Suprapubic skin (tissue), 4 donors: ENCODE measurements at regions not wholly inside any gene's neighbourhood (a gene's known extent, or its start where the extent isn't known, plus 50 kb on each side); places are given as distances from the start of the nearest gene placed in this dataset.

Experiments used
- DNase-seq, 2 donors: peaks; one replicate each; pipeline ENCODE4 v3.0.0-alpha.2; 2019; ENCODE audit warnings: low spot score in 2 of 2
- H3K27ac ChIP-seq: fragments of 200-600 bp; sonication (generic); one replicate; pipeline ENCODE4 v1.5.1; 2019
- H3K27me3 ChIP-seq: fragments of 200-600 bp; sonication (generic); one replicate; pipeline ENCODE4 v1.5.1; 2019
- H3K36me3 ChIP-seq: fragments of 200-600 bp; sonication (generic); one replicate; pipeline ENCODE4 v1.5.1; 2019
- H3K4me1 ChIP-seq: fragments of 200-600 bp; sonication (generic); one replicate; pipeline ENCODE4 v1.5.1; 2019
- H3K4me3 ChIP-seq: fragments of 200-600 bp; sonication (generic); one replicate; pipeline ENCODE4 v1.5.1; 2019; ENCODE audit warnings: mild to moderate bottlenecking
- H3K9me3 ChIP-seq: fragments of 200-600 bp; sonication (generic); one replicate; pipeline ENCODE4 v1.5.1; 2019
- EP300 ChIP-seq: sonication (generic); formaldehyde crosslinking; IDR thresholded peaks from one replicate; pipeline ENCODE4 v1.6.1; 2017; ENCODE audit warnings: antibody characterized with exemption
- POLR2A ChIP-seq, 2 donors: fragments of 450-650 bp; IDR thresholded peaks; one replicate each; pipeline ENCODE4 v1.6.1; 2017; ENCODE audit warnings: antibody characterized with exemption in 2 of 2, mild to moderate bottlenecking in 2 of 2, moderate library complexity in 2 of 2
- POLR2AphosphoS5 ChIP-seq, 3 donors: sonication (generic); formaldehyde crosslinking; IDR thresholded peaks; one replicate each; pipeline ENCODE4 v1.6.1; 2017; ENCODE audit warnings: antibody characterized with exemption in 3 of 3
- WGBS: methylation state at CpG from one replicate; pipeline ENCODE4 v1.1.5; 2018; 5-methylcytosine and 5-hydroxymethylcytosine counted together
- TF ChIP-seq, protein P1 (sequence below), 2 donors: fragments of 200-600 bp in 1 of 2; fragments of 450-650 bp in 1 of 2; sonication (generic) in 1 of 2; IDR thresholded peaks; one replicate each; pipeline ENCODE4 v1.5.1; 2016 to 2019; ENCODE audit warnings: antibody characterized with exemption in 2 of 2, mild to moderate bottlenecking in 1 of 2, moderate library complexity in 1 of 2

DNA sequence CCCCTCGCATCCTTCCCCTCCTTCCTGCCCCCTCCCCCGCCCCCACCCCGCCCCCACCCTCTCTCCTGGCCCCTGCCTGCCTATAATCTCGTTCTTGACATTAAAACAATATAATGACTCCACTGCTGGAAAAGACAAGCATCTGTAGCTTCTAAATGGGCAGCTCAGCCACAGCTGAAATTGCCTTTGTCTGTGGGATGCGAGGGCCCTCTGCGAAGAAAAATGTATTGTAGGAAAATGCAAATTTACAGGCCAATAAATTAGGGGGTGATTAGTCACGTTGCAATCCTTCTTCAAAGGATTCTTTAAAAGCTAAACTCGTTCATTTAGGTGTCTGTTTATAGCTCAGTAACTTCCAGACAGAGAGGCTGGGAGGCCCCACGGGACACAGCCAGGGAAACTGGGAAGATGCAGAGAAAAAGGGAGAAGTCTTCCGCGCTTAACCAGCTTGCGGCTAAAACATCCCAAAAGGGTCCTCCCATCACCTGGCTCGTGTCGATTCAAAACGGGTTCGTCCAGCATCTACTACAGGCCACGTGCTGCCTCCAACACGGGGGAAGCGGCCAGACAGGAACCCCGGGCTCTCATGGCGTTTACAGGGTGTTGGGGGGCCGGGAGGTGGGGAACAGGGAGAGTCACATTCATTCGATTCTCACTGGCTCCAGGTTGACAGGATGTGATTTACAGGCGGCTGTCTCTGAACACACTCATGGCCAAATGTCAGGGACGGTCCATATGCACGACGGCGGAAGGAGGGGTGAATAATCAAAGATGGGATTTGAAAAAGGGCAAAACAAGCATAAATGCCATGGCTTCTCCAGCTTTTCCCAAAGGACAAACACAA is 100.5 kb upstream of the ZBTB40 start:
- Histone ChIP-seq H3K4me1 (no peaks in the 10 kb centered on the region), H3K36me3 (no peaks in the 10 kb centered on the region), H3K27me3 (peaks cover 48% of the 10 kb centered on the region), H3K9me3 (no peaks in the 10 kb centered on the region), H3K4me3 (no peak overlapping the region), H3K27ac (no peak overlapping the region)
- no peak for DNase-seq
- no peak for TF ChIP-seq POLR2AphosphoS5 (IDR thresholded peaks at IDR 0.05)
- TF ChIP-seq, protein P1, sequence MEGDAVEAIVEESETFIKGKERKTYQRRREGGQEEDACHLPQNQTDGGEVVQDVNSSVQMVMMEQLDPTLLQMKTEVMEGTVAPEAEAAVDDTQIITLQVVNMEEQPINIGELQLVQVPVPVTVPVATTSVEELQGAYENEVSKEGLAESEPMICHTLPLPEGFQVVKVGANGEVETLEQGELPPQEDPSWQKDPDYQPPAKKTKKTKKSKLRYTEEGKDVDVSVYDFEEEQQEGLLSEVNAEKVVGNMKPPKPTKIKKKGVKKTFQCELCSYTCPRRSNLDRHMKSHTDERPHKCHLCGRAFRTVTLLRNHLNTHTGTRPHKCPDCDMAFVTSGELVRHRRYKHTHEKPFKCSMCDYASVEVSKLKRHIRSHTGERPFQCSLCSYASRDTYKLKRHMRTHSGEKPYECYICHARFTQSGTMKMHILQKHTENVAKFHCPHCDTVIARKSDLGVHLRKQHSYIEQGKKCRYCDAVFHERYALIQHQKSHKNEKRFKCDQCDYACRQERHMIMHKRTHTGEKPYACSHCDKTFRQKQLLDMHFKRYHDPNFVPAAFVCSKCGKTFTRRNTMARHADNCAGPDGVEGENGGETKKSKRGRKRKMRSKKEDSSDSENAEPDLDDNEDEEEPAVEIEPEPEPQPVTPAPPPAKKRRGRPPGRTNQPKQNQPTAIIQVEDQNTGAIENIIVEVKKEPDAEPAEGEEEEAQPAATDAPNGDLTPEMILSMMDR (IDR thresholded peaks at IDR 0.05), result no peak
- WGBS, result 47% methylated on average over 28 of the region's 28 CpGs

DNA sequence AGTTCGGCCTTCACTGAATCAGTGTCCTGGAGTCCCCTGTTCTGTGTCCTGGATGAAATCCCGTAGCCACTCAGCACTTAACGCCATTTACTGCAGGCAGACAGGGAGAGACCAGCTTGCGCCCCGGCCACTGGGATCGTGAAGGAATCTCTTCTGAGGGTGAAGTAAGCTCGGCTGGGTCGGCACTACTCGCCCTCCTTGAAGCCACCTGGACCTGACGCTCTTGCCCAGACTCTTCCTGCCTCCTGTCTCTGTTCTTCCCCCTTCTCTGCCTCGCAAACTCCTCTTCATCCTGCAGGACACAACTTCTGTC is 99.9 kb upstream of the ZBTB40 start:
- H3K27me3 ChIP-seq, result peaks cover 51% of the 10 kb centered on the region
- no peak overlapping the region for H3K4me3 ChIP-seq
- TF ChIP-seq, protein P1 (IDR thresholded peaks at IDR 0.05), result no peak
- TF ChIP-seq POLR2AphosphoS5 (IDR thresholded peaks at IDR 0.05) (no peak), EP300 (no peak), POLR2A (IDR thresholded peaks at IDR 0.05) (no peak)
- no peak overlapping the region for H3K27ac ChIP-seq
- 60% methylated on average over 10 of the region's 11 CpGs for WGBS
- H3K9me3 ChIP-seq, result no peaks in the 10 kb centered on the region
- H3K36me3 ChIP-seq, result no peaks in the 10 kb centered on the region
- no peak for DNase-seq
- H3K4me1 ChIP-seq, result no peaks in the 10 kb centered on the region

DNA sequence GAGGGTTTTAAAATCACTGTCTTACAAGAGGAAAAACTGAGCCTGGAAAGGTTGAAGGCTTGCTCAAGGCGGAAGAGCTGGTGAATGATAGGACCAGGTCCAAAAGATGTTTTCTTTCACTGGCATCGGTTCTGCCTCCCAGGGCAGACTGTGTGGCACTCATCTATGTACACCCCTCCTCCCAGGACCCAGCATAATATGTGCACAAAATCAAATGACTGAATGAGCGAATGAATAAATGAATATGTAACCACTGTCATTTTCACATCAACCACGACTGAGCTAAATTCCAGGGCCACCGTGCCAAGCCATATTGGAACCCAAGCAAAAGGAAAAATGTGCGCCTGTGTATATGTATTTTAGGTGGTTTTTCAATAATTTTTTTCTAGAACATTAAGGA is 99.3 kb upstream of the ZBTB40 start:
- no peak overlapping the region for H3K27ac ChIP-seq
- H3K9me3 ChIP-seq, result no peaks in the 10 kb centered on the region
- H3K36me3 ChIP-seq, result no peaks in the 10 kb centered on the region
- no peak for TF ChIP-seq POLR2A (IDR thresholded peaks at IDR 0.05)
- no peak for TF ChIP-seq EP300
- TF ChIP-seq, protein P1 (IDR thresholded peaks at IDR 0.05), result no peak
- TF ChIP-seq POLR2AphosphoS5 (IDR thresholded peaks at IDR 0.05), result no peak
- H3K4me3 ChIP-seq, result no peak overlapping the region
- 83% methylated on average over 6 of the region's 6 CpGs for WGBS
- H3K27me3 ChIP-seq, result peaks cover 52% of the 10 kb centered on the region
- no peaks in the 10 kb centered on the region for H3K4me1 ChIP-seq
- DNase-seq, result no peak

DNA sequence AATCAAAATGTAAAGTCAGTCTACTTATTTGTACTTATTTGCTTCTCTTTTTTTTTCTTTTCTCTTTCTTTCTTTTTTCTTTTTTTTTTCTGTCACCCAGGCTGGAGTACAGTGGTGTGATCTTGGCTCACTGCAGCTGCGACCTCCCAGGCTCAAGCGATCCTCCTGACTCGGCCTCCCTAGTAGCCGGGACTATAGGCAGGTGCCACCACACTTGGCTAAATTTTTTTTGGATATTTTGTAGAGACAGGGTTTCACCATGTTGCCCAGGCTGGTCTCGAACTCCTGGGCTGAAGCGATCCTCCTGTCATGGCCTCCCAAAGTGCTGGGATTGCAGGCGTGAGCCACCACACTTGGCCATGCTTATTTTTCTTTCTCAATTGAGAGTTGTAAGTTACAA is 98.8 kb upstream of the ZBTB40 start:
- Histone ChIP-seq H3K27me3 (peaks cover 56% of the 10 kb centered on the region), H3K27ac (no peak overlapping the region), H3K36me3 (no peaks in the 10 kb centered on the region), H3K4me1 (no peaks in the 10 kb centered on the region), H3K4me3 (no peak overlapping the region), H3K9me3 (no peaks in the 10 kb centered on the region)
- DNase-seq, result no peak
- TF ChIP-seq POLR2A (IDR thresholded peaks at IDR 0.05), result no peak
- TF ChIP-seq, protein P1 (IDR thresholded peaks at IDR 0.05), result no peak
- TF ChIP-seq EP300, result no peak
- TF ChIP-seq POLR2AphosphoS5 (IDR thresholded peaks at IDR 0.05), result no peak
- whole genome bisulfite sequencing, result 94% methylated on average over 7 of the region's 7 CpGs

DNA sequence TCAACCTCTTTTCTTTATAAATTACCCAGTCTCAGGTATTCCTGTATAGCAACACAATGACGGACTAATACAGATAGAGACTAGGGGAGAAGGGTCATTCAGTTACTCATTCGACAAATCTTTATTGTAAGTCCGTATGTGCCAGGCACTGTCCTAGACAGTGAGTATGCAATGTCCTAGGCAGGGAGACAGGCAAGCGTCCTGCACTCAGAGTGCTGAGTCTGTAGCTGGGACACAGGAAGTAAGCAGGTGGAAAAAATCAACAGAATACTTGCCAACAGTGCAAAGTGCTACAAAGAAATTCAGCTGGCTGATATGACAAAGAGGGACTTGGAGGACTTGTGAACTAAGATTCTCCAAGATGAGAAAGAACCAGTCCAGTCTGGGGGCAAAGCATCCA is 92.2 kb upstream of the ZBTB40 start:
- Histone ChIP-seq H3K27me3 (peaks cover 34% of the 10 kb centered on the region), H3K36me3 (no peaks in the 10 kb centered on the region), H3K4me1 (no peaks in the 10 kb centered on the region), H3K4me3 (no peak overlapping the region), H3K9me3 (no peaks in the 10 kb centered on the region), H3K27ac (no peak overlapping the region)
- no peak for DNase-seq
- WGBS, result 91% methylated on average over 4 of the region's 4 CpGs
- TF ChIP-seq, protein P1 (IDR thresholded peaks at IDR 0.05), result no peak
- TF ChIP-seq EP300, result no peak
- no peak for TF ChIP-seq POLR2AphosphoS5 (IDR thresholded peaks at IDR 0.05)
- no peak for TF ChIP-seq POLR2A (IDR thresholded peaks at IDR 0.05)
